K562 (cell line): ENCODE measurements at regions not wholly inside any gene's neighbourhood (a gene's known extent, or its start where the extent isn't known, plus 50 kb on each side); places are given as distances from the start of the nearest gene placed in this dataset.
A peak's percentile ranks its signal among the peaks of the same experiment; 100 is the strongest.

Source experiments
- ATAC-seq: fragments of 200-7000 bp; cut with Tn5 transposase; 3 replicates; pipeline ENCODE4 v1.9.1; 2020; ENCODE audit warnings: moderate library complexity
- BruUV-seq: library from RNA; stranded (reverse); fragments of 400-500 nt; replicated peaks from 2 replicates; lab custom pipeline; 2021; lab: Mats Ljungman, UMichigan
- CTCF ChIA-PET: fragments of 300-600 bp; formaldehyde crosslinking; extraction: SDS; loops from one replicate; lab custom pipeline; 2021; ENCODE audit warnings: low intra/inter-chr PET ratio; lab: Yijun Ruan, JAX
- POLR2A ChIA-PET: fragments of 300-600, 350-650 bp; sonication (Branson Sonifier 250); formaldehyde crosslinking; extraction: SDS; loops from one replicate; lab custom pipeline; 2021; ENCODE audit warnings: antibody characterized with exemption, inconsistent platforms; lab: Yijun Ruan, JAX
- DNase-seq, 4 experiments: peaks; one replicate each; pipeline versions ENCODE4 v3.0.0 to v3.0.0-alpha.2; 2011 to 2018; ENCODE audit warnings: low spot score in 3 of 4, mixed read lengths in 3 of 4; ENCODE audit errors: extremely low read depth in 1 of 4
- FAIRE-seq: peaks from 2 replicates; lab custom pipeline; 2011; peaks lifted over from hg19 to GRCh38; lab: Jason Lieb, UNC
- H2AFZ ChIP-seq: 2 replicates; pipeline ENCODE4 v1.6.0; 2011; ENCODE audit warnings: low read depth, low read length, control low read depth, inconsistent platforms
- H3K27ac ChIP-seq: fragments of 200-600 bp; 3 replicates; pipeline ENCODE4 v1.8.0; 2011; ENCODE audit warnings: low read depth, mild to moderate bottlenecking, control low read depth, inconsistent platforms, low read length, moderate library complexity, mixed read lengths; ENCODE audit errors: extremely low read depth
- H3K27me3 ChIP-seq, 2 experiments: fragments of 300-600 bp in 1 of 2; 2 replicates in 1 of 2; 3 replicates in 1 of 2; pipeline versions ENCODE4 v1.6.0 to v1.8.0; 2011; ENCODE audit warnings: inconsistent platforms in 2 of 2, low read length in 2 of 2, mild to moderate bottlenecking in 1 of 2, mixed read lengths in 1 of 2, moderate library complexity in 1 of 2; ENCODE audit not compliant: control insufficient read depth in 2 of 2, insufficient read depth in 2 of 2
- H3K36me3 ChIP-seq: fragments of 300-600 bp; 3 replicates; pipeline ENCODE4 v1.8.0; 2011; ENCODE audit warnings: mild to moderate bottlenecking, low read length, inconsistent platforms; ENCODE audit not compliant: control insufficient read depth, insufficient read depth
- H3K4me1 ChIP-seq, 2 experiments: fragments of 200-600 bp in 1 of 2; replicated peaks in 1 of 2; 2 replicates in 1 of 2; 3 replicates in 1 of 2; pipeline versions ENCODE4 v1.5.1 to v1.8.0; 2011; ENCODE audit warnings: inconsistent platforms in 2 of 2, low read length in 2 of 2, mild to moderate bottlenecking in 1 of 2, mixed read lengths in 1 of 2, moderate library complexity in 1 of 2; ENCODE audit not compliant: control insufficient read depth in 2 of 2, insufficient read depth in 2 of 2
- H3K4me2 ChIP-seq: 2 replicates; pipeline ENCODE4 v1.6.1; 2011; ENCODE audit warnings: low read length, control low read depth, inconsistent platforms, mixed read lengths; ENCODE audit not compliant: insufficient read depth
- H3K4me3 ChIP-seq: fragments of 200-600 bp; sonication (generic), shearing (Covaris generic); 2 replicates; pipeline ENCODE4 v1.5.1; 2016; ENCODE audit warnings: control low read depth, inconsistent platforms
- H3K79me2 ChIP-seq: fragments of 200-600 bp; 3 replicates; pipeline ENCODE4 v1.8.0; 2011; ENCODE audit warnings: low read length, inconsistent platforms; ENCODE audit not compliant: control insufficient read depth, insufficient read depth
- H3K9ac ChIP-seq, 2 experiments: 2 replicates each; pipeline versions ENCODE4 v1.6.0 to v1.6.1; 2011; ENCODE audit warnings: low read depth in 2 of 2, low read length in 2 of 2, control low read depth in 1 of 2, inconsistent platforms in 1 of 2, mild to moderate bottlenecking in 1 of 2, mixed read lengths in 1 of 2; ENCODE audit not compliant: insufficient read depth in 1 of 2
- H3K9me1 ChIP-seq: one replicate; pipeline ENCODE4 v1.6.0; 2011; ENCODE audit warnings: inconsistent platforms, mild to moderate bottlenecking, low read length, moderate library complexity; ENCODE audit not compliant: control insufficient read depth, insufficient read depth
- H3K9me3 ChIP-seq: replicated peaks from 2 replicates; pipeline ENCODE4 v1.5.1; 2011; ENCODE audit warnings: low read depth, low read length, inconsistent platforms; ENCODE audit not compliant: control insufficient read depth, insufficient read depth
- H4K20me1 ChIP-seq: replicated peaks from 2 replicates; pipeline ENCODE4 v1.6.1; 2011; ENCODE audit warnings: low read length, inconsistent platforms, mixed read lengths; ENCODE audit not compliant: control insufficient read depth, insufficient read depth
- CREB5 ChIP-seq: fragments of 250-450 bp; sonication (Bioruptor Pico); IDR thresholded peaks from 2 replicates; pipeline ENCODE4 v1.5.0; 2020; ENCODE audit warnings: mild to moderate bottlenecking
- ZFP36 ChIP-seq: fragments of 150-350 bp; IDR thresholded peaks from 2 replicates; pipeline ENCODE4 v1.6.1; 2018; ENCODE audit warnings: low read length, low read depth; ENCODE audit not compliant: partially characterized antibody
- ZNF316 ChIP-seq: fragments of 450-650 bp; IDR thresholded peaks from 2 replicates; pipeline ENCODE4 v1.6.1; 2016
- WGBS: fragments of 100-300 bp; shearing (Covaris generic); methylation state at CpG from one replicate; pipeline ENCODE4 v1.1.6; 2016; ENCODE audit warnings: low coverage, mixed read lengths; ENCODE audit not compliant: insufficient coverage; ENCODE audit errors: missing lambda C conversion rate; 5-methylcytosine and 5-hydroxymethylcytosine counted together
- in situ Hi-C: fragments of 300-500 bp; cut with MboI; formaldehyde crosslinking; loops from 4 replicates; pipeline ENCODE4 v1.15.0; 2018; ENCODE audit warnings: inconsistent platforms, mixed read lengths
- intact Hi-C: fragments of 100-400 bp; cut with micrococcal nuclease; formaldehyde crosslinking; loops from 2 replicates; pipeline ENCODE4 v1.14.2; 2022

DNA sequence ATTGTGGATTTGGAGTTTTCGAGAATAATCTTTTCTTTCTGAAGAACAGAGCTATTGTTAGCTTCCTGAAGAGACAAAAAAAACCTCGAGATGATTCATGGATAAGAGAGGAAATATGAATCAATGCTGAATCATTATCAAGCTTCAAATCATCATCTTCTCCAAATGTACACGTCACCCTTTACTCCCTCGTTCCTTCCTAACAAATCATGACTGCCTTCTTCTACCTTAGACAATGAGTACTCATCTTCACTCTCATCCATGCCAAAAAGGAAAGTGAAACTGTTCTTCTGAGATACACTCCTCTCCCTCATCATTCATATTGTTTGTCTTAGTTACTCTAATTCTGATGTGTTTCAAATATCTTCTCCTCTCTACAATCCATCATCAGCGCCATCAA, 1115.8 kb upstream of the ATXN7L3B start (continued):
- no peak for TF ChIP-seq ZNF316
- TF ChIP-seq, all 486 proteins: peak for 0

DNA sequence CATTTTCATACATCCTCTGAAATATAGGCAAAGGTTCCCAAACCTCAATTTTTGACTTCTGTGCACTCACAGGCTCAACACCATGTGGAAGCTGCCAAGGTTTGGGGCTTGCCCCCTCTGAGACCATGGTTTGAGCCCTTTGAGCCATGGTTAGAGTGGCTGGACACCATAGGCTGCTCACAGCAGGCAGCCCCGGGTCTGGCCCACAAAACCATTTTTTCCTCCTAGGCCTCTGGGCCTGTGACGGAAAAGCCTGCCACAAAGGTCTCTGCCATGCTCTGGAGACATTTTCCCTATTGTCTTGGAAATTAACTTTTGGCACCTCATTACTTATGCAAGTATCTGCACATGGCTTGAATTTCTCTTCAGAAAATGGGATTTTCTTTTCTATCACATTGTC, 1113.2 kb upstream of the ATXN7L3B start:
- DNase-seq (no peak), FAIRE-seq (no peak), ATAC-seq (no peak)
- ChIA-PET POLR2A (no interaction called here), CTCF (no interaction called here)
- Histone ChIP-seq H3K9me1 (no peaks in the 10 kb centered on the region), H3K79me2 (no peaks in the 10 kb centered on the region), H3K4me3 (no peak overlapping the region), H3K36me3 (no peaks in the 10 kb centered on the region), H3K9ac (no peak overlapping the region), H4K20me1 (no peaks in the 10 kb centered on the region), H3K9me3 (no peaks in the 10 kb centered on the region; the same call in 1 of the 2 replicates), H3K27me3 (no peaks in the 10 kb centered on the region), H3K4me1 (no peaks in the 10 kb centered on the region), H3K4me2 (no peak overlapping the region), H3K27ac (no peak overlapping the region), H2AFZ (no peak overlapping the region)
- no TSS peak for BruUV-seq
- intact Hi-C loops = no loop called here
- TF ChIP-seq ZFP36 (peak; percentile 65), CREB5 (CRISPR knock-in tag) (no peak)
- 14% methylated on average over 2 of the region's 2 CpGs for WGBS
- in situ Hi-C loops = no loop called here
